ENCODE measurements at regions not wholly inside any gene's neighbourhood (a gene's known extent, or its start where the extent isn't known, plus 50 kb on each side); places are given as distances from the start of the nearest gene placed in this dataset.

DNA sequence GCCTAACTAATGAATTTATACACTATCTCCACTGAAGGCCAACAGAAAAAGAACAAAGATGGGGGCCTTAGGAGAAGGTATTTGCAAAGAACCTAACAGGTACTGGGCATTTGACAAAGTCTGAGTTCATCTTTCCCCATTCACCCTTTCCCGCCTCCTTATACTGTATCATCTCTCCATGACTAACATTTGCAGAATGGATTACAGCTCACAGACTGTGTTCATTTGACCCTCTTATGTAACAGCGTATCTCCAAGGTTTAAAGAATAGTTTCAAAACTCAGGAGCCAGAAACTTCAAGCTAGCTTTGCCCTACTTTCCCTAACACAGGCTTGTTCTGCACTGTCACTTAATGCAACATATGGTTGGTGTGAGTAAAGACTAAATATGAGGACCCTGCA is 238.7 kb upstream of the CELF2 start:
- TF ChIP-seq, protein P1, sequence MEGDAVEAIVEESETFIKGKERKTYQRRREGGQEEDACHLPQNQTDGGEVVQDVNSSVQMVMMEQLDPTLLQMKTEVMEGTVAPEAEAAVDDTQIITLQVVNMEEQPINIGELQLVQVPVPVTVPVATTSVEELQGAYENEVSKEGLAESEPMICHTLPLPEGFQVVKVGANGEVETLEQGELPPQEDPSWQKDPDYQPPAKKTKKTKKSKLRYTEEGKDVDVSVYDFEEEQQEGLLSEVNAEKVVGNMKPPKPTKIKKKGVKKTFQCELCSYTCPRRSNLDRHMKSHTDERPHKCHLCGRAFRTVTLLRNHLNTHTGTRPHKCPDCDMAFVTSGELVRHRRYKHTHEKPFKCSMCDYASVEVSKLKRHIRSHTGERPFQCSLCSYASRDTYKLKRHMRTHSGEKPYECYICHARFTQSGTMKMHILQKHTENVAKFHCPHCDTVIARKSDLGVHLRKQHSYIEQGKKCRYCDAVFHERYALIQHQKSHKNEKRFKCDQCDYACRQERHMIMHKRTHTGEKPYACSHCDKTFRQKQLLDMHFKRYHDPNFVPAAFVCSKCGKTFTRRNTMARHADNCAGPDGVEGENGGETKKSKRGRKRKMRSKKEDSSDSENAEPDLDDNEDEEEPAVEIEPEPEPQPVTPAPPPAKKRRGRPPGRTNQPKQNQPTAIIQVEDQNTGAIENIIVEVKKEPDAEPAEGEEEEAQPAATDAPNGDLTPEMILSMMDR (IDR thresholded peaks at IDR 0.05; ENCODE audit: low read depth, low read length, missing control alignments) = no peak
- H3K4me3 ChIP-seq (ENCODE audit: low read depth, low read length) = no peak overlapping the region
- no peak for DNase-seq (ENCODE audit: low read depth)

DNA sequence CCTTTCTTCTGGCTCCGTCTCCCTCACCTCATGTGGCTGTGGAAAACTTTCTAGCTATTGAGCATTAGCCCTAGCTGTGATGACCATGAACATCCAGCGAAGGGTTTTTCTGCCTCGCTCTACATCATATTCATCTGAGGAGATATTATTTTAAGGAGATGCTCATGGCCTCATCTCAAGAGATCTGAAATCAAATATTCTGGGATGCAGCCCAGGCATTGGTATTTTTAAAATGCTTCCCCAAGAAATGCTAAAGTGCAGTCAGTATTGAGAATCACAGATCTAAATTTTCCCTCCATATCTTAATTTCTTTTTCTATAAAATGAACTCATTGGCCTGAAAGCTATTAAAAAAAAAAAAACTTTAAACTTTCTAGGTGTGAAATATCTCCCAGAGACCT is 238.2 kb upstream of the CELF2 start:
- no peak overlapping the region for H3K4me3 ChIP-seq (ENCODE audit: low read depth, low read length)
- TF ChIP-seq, protein P1 (IDR thresholded peaks at IDR 0.05; ENCODE audit: low read depth, low read length, missing control alignments) = no peak
- no peak for DNase-seq (ENCODE audit: low read depth)

DNA sequence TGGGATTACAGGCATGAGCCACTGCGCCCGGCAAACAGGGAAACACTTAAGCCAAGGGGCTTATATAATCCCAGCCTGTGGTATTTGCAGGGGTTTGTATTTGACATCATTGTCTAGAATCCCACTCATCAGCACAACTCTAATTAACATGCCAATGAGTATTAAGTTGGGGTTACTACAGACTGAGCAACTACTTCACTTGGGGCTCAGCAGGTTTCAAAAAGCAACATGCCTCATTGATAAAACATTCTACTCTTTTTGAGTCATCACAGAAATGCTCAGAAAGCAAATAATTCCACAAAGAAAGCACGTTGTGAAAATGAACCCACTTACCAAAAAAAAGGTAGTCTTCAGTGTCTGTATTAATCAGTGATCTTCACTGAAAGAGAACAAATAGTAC is 236.9 kb upstream of the CELF2 start:
- TF ChIP-seq, protein P1 (IDR thresholded peaks at IDR 0.05; ENCODE audit: low read depth, low read length, missing control alignments) = no peak
- DNase-seq (ENCODE audit: low read depth) = no peak
- no peak overlapping the region for H3K4me3 ChIP-seq (ENCODE audit: low read depth, low read length)

DNA sequence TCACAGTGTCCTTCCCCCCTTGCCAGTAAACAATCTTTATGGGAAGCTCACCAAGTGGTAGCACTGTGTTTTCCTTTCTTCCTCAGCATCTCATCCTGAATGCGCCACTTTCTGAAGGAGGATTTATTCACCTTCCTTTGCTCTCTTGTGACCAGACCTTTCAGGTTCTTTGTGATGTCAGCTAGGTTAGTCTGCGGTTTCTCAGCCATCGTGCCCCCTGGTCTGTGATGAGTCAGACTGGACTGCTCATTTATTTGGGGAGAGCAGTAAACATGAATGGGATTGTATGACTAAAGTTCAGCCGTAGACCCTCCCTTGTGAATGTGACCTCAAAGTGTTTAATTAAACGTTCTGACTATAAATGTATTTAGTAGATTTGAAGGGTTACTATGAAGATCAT is 235.1 kb upstream of the CELF2 start:
- DNase-seq (ENCODE audit: low read depth) = no peak
- TF ChIP-seq, protein P1 (IDR thresholded peaks at IDR 0.05; ENCODE audit: low read depth, low read length, missing control alignments) = no peak
- H3K4me3 ChIP-seq (ENCODE audit: low read depth, low read length) = no peak overlapping the region

DNA sequence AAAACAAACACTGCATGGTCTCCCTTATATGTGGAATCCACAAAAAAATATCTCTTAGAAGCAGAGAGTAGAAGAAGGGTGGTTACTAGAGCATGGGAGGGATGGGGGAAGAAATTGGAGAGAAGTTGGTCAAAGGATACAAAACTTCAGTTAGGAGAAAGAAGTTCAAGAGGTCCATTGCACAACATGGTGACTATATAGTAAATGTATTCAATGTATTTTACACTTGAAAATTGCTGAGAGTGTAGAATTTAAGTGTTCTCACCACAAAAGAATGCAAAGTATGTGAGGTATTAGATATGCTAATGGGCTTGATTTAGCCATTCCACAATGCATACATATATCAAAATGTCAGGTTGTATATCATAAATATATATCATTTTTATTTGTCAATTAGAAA is 232.0 kb upstream of the CELF2 start:
- TF ChIP-seq, protein P1 (IDR thresholded peaks at IDR 0.05; ENCODE audit: low read depth, low read length, missing control alignments) = no peak
- no peak for DNase-seq (ENCODE audit: low read depth)
- H3K4me3 ChIP-seq (ENCODE audit: low read depth, low read length) = no peak overlapping the region

DNA sequence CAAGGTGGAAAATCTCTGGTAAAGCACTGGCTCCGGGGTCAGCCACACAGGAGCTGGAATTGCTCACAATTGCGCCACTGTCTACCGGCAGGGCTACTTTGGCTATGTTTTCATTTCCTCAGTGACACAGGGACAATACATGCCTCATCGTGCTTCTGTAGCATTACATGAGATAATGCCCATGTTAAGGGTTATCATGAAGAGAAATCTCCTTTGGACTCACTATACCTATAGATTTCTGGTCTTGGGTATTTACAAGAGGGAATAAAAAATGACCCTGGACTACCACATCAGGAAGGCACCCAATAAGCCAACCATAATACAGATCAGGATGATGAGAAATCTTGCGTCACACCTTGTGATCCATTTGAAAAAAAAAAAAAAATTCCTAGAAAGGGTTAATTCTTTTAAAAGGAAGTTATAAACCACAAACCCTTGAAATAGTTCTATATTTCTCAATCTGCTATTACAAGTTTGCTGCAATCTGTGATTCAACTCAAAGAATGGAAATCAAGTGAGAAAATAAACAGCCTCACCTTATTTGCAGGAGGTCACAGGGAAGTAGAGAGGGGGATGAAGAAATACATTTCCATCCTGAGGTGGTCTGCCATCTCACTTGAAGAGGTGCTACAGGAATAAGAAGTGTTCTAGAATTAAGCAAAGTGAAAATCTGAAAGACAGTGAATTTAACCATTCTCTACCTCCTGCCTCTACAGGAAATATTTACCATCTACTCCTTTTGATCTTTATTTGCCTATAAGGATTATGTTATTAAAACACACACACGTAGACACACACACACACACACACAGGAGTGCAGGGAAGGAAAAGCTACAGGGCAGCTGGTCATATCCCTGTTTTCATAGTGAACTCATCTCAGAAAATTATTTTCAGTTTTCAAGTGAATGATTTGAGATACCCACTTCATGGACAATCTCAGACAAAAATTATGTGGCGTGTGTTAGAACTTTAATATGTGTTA is 231.3 kb upstream of the CELF2 start:
- no peak for DNase-seq (ENCODE audit: low read depth)
- no peak overlapping the region for H3K4me3 ChIP-seq (ENCODE audit: low read depth, low read length)

More for the DNA sequence above, 231.3 kb upstream of the CELF2 start:
- TF ChIP-seq, protein P1 (IDR thresholded peaks at IDR 0.05; ENCODE audit: low read depth, low read length, missing control alignments) = no peak
